GM12878 (cell line): ENCODE measurements at regions not wholly inside any gene's neighbourhood (a gene's known extent, or its start where the extent isn't known, plus 50 kb on each side); places are given as distances from the start of the nearest gene placed in this dataset. TPM values are rescaled to one million over a fixed set of nuclear protein-coding genes. Genes with fewer than 3 reads are reported as not detected.

Experiments
- small RNA-seq: library from RNA; depleted of rRNA; stranded (forward); fragments of <200 nt; gene quantifications from one replicate; pipeline ENCODE3, GENCODE V24; 2014

Small RNA genes in the stretch of these regions (small RNA-seq; reads per million reads assigned to genes)
- gene AC126389.1, result not detected
